Neural progenitor cell (in vitro differentiated cells): ENCODE measurements at regions not wholly inside any gene's neighbourhood (a gene's known extent, or its start where the extent isn't known, plus 50 kb on each side); places are given as distances from the start of the nearest gene placed in this dataset.

Experiments
- DNase-seq: peaks from one replicate; pipeline ENCODE4 v3.0.0-alpha.2; 2016; ENCODE audit warnings: low spot score
- H2AFZ ChIP-seq: fragments of 200-600 bp; sonication (generic); replicated peaks from 2 replicates; pipeline ENCODE4 v1.6.1; 2016; ENCODE audit warnings: antibody characterized with exemption
- H3F3A ChIP-seq: fragments of 200-600 bp; sonication (generic); 2 replicates; pipeline ENCODE4 v1.6.1; 2016; ENCODE audit warnings: antibody characterized with exemption, low read depth
- H3K27ac ChIP-seq: fragments of 200-600 bp; sonication (generic); 2 replicates; pipeline ENCODE4 v1.5.1; 2016; ENCODE audit warnings: mild to moderate bottlenecking
- H3K27me3 ChIP-seq: fragments of 200-600 bp; sonication (generic); 2 replicates; pipeline ENCODE4 v1.6.1; 2016; ENCODE audit warnings: mild to moderate bottlenecking, moderate library complexity
- H3K36me3 ChIP-seq: fragments of 200-600 bp; sonication (generic); 2 replicates; pipeline ENCODE4 v1.5.1; 2016
- H3K4me1 ChIP-seq: fragments of 200-600 bp; sonication (generic); 2 replicates; pipeline ENCODE4 v1.6.1; 2016; ENCODE audit warnings: mixed run types
- H3K4me2 ChIP-seq: fragments of 200-600 bp; sonication (generic); 2 replicates; pipeline ENCODE4 v1.6.1; 2016
- H3K4me3 ChIP-seq: fragments of 200-600 bp; sonication (generic); 2 replicates; pipeline ENCODE4 v1.5.1; 2016
- H3K79me2 ChIP-seq: fragments of 200-600 bp; sonication (generic); 2 replicates; pipeline ENCODE4 v1.6.1; 2016; ENCODE audit warnings: low read depth
- H3K9ac ChIP-seq: fragments of 200-600 bp; sonication (generic); 2 replicates; pipeline ENCODE4 v1.6.1; 2016
- H3K9me3 ChIP-seq: fragments of 200-600 bp; sonication (generic); 2 replicates; pipeline ENCODE4 v1.5.1; 2016; ENCODE audit warnings: low read depth
- H4K20me1 ChIP-seq: fragments of 200-600 bp; sonication (generic); 2 replicates; pipeline ENCODE4 v1.6.1; 2016; ENCODE audit warnings: low read depth
- H3K27ac Mint-ChIP-seq: 3 replicates; pipeline ENCODE4 v1.8.0; 2021; ENCODE audit warnings: mixed read lengths
- H3K27me3 Mint-ChIP-seq: 2 replicates; pipeline ENCODE4 v1.8.0; 2022; ENCODE audit warnings: low read depth, mild to moderate bottlenecking, inconsistent platforms, moderate library complexity, mixed read lengths; ENCODE audit not compliant: insufficient read depth
- H3K36me3 Mint-ChIP-seq: 3 replicates; pipeline ENCODE4 v1.8.0; 2021; ENCODE audit warnings: mixed read lengths
- H3K4me1 Mint-ChIP-seq: 3 replicates; pipeline ENCODE4 v1.8.0; 2021; ENCODE audit warnings: mixed read lengths
- H3K4me3 Mint-ChIP-seq: 3 replicates; pipeline ENCODE4 v1.8.0; 2021; ENCODE audit warnings: mild to moderate bottlenecking, moderate library complexity, mixed read lengths
- H3K9me3 Mint-ChIP-seq: 3 replicates; pipeline ENCODE4 v1.8.0; 2020; ENCODE audit warnings: mixed read lengths
- CTCF ChIP-seq: fragments of 200-600 bp; sonication (generic); IDR thresholded peaks from 2 replicates; pipeline ENCODE4 v1.5.1; 2017; ENCODE audit warnings: antibody characterized with exemption, mild to moderate bottlenecking
- EZH2 ChIP-seq: fragments of 200-600 bp; sonication (generic); IDR thresholded peaks from 2 replicates; pipeline ENCODE4 v1.6.1; 2017; ENCODE audit warnings: antibody characterized with exemption, mild to moderate bottlenecking, moderate library complexity
- EZH2phosphoT487 ChIP-seq: fragments of 200-600 bp; sonication (generic); IDR thresholded peaks from 2 replicates; pipeline ENCODE4 v1.6.1; 2017; ENCODE audit warnings: antibody characterized with exemption

GRCh38 chr2:14790041-14790640 lies 157.6 kb downstream of the LRATD1 start:
- H3K4me2 ChIP-seq: no peak overlapping the region
- Mint-ChIP-seq H3K36me3 (peaks cover 2% of the 10 kb centered on the region), H3K4me3 (no peak overlapping the region), H3K9me3 (peaks cover 18% of the 10 kb centered on the region), H3K27me3 (peaks cover 4% of the 10 kb centered on the region), H3K27ac (no peak overlapping the region), H3K4me1 (no peaks in the 10 kb centered on the region)
- H3K27me3 ChIP-seq: no peaks in the 10 kb centered on the region
- H3K9ac ChIP-seq: no peak overlapping the region
- no peak overlapping the region for H2AFZ ChIP-seq
- TF ChIP-seq EZH2 (no peak), CTCF (no peak), EZH2phosphoT487 (no peak)
- H3K36me3 ChIP-seq: no peaks in the 10 kb centered on the region
- no peaks in the 10 kb centered on the region for H4K20me1 ChIP-seq
- no peaks in the 10 kb centered on the region for H3K9me3 ChIP-seq
- H3K27ac ChIP-seq: no peak overlapping the region
- no peaks in the 10 kb centered on the region for H3K79me2 ChIP-seq
- no peak for DNase-seq
- no peak overlapping the region for H3K4me3 ChIP-seq
- no peaks in the 10 kb centered on the region for H3K4me1 ChIP-seq
- H3F3A ChIP-seq: no peaks in the 10 kb centered on the region

GRCh38 chr2:14803994-14804393 lies 171.5 kb downstream of the LRATD1 start:
- Histone ChIP-seq H3K4me2 (no peak overlapping the region), H3K4me1 (no peaks in the 10 kb centered on the region), H3K9me3 (peaks cover 7% of the 10 kb centered on the region), H4K20me1 (no peaks in the 10 kb centered on the region), H3F3A (no peaks in the 10 kb centered on the region), H3K27ac (no peak overlapping the region), H3K79me2 (no peaks in the 10 kb centered on the region), H3K4me3 (no peak overlapping the region), H3K9ac (no peak overlapping the region), H3K36me3 (no peaks in the 10 kb centered on the region), H3K27me3 (no peaks in the 10 kb centered on the region), H2AFZ (no peak overlapping the region)
- no peaks in the 10 kb centered on the region for H3K27me3 Mint-ChIP-seq
- DNase-seq: no peak
- TF ChIP-seq CTCF (no peak), EZH2 (no peak), EZH2phosphoT487 (no peak)
- no peak overlapping the region for H3K27ac Mint-ChIP-seq
- no peaks in the 10 kb centered on the region for H3K36me3 Mint-ChIP-seq
- H3K9me3 Mint-ChIP-seq: peaks cover 2% of the 10 kb centered on the region
- no peak overlapping the region for H3K4me3 Mint-ChIP-seq
- no peaks in the 10 kb centered on the region for H3K4me1 Mint-ChIP-seq

GRCh38 chr2:14804902-14805301 lies 172.4 kb downstream of the LRATD1 start:
- no peak for DNase-seq

More at GRCh38 chr2:14804902-14805301, 172.4 kb downstream of the LRATD1 start:
- TF ChIP-seq CTCF: no peak
- TF ChIP-seq EZH2: no peak
- TF ChIP-seq EZH2phosphoT487: no peak
- no peak overlapping the region for H3K4me3 Mint-ChIP-seq
- Histone ChIP-seq H3F3A (no peaks in the 10 kb centered on the region), H3K4me3 (no peak overlapping the region), H3K79me2 (no peaks in the 10 kb centered on the region), H3K4me1 (no peaks in the 10 kb centered on the region), H3K4me2 (no peak overlapping the region), H3K27me3 (no peaks in the 10 kb centered on the region), H3K36me3 (no peaks in the 10 kb centered on the region), H4K20me1 (no peaks in the 10 kb centered on the region), H3K27ac (no peak overlapping the region), H2AFZ (no peak overlapping the region), H3K9ac (no peak overlapping the region), H3K9me3 (peaks cover 7% of the 10 kb centered on the region)
- H3K36me3 Mint-ChIP-seq: no peaks in the 10 kb centered on the region
- H3K4me1 Mint-ChIP-seq: no peaks in the 10 kb centered on the region
- H3K27ac Mint-ChIP-seq: no peak overlapping the region
- H3K27me3 Mint-ChIP-seq: no peaks in the 10 kb centered on the region
- peaks cover 2% of the 10 kb centered on the region for H3K9me3 Mint-ChIP-seq
